AG04450 (cell line): ENCODE measurements at regions not wholly inside any gene's neighbourhood (a gene's known extent, or its start where the extent isn't known, plus 50 kb on each side); places are given as distances from the start of the nearest gene placed in this dataset.
A peak's percentile ranks its signal among the peaks of the same experiment; 100 is the strongest.
"Not testable (repeated sequence)": the region's sequence is repeated elsewhere in the genome, so short reads cannot be mapped to it uniquely, and the experiment has no call there.

Experiments
- CTCF ChIA-PET: fragments of 300-600, 350-600 bp; formaldehyde crosslinking; extraction: SDS; loops from one replicate; lab custom pipeline; 2022; ENCODE audit warnings: antibody characterized with exemption, inconsistent platforms; lab: Charles Lee
- POLR2A ChIA-PET: fragments of 350-600 bp; formaldehyde crosslinking; extraction: SDS; loops from one replicate; lab custom pipeline; 2021; ENCODE audit warnings: antibody characterized with exemption, inconsistent platforms; lab: Yijun Ruan, JAX
- DNase-seq: peaks from one replicate; pipeline ENCODE4 v3.0.0-alpha.2; 2011; ENCODE audit warnings: low read depth, low spot score
- H3K27ac ChIP-seq: one replicate; pipeline ENCODE4 v1.5.1; 2012; ENCODE audit warnings: low read depth, low read length, control low read depth
- H3K27me3 ChIP-seq: one replicate; pipeline ENCODE4 v1.6.0; 2012; ENCODE audit warnings: low read length; ENCODE audit not compliant: control insufficient read depth, insufficient read depth
- H3K4me3 ChIP-seq: 2 replicates; pipeline ENCODE4 v1.5.1; 2011; ENCODE audit warnings: mild to moderate bottlenecking, low read depth, low read length, control low read depth
- H3K9me3 ChIP-seq: 2 replicates; pipeline ENCODE4 v1.5.1; 2012; ENCODE audit warnings: low read length; ENCODE audit not compliant: control insufficient read depth, insufficient read depth

- H3K4me3 ChIP-seq, DNase-seq, H3K9me3 ChIP-seq, H3K27me3 ChIP-seq, POLR2A ChIA-PET, CTCF ChIA-PET: not testable (repeated sequence)
- peak overlapping the region; percentile 80 for H3K27ac ChIP-seq
Observed at GRCh38 chr9:41075671-41076070, 52.8 kb downstream of the FOXD4L6 start.

GRCh38 chr9:41074356-41074942 lies 54.0 kb downstream of the FOXD4L6 start:
- POLR2A ChIA-PET, result interaction anchor here (0.6 kb wide), 1 partner anchor 83 kb away, joined by 3 read pairs; no protein-coding TSS in a partner anchor
- CTCF ChIA-PET, result interaction anchor here (0.7 kb wide), 1 partner anchor 82 kb away, joined by 4 read pairs; no protein-coding TSS in a partner anchor

GRCh38 chr9:41073471-41074243 lies 54.8 kb downstream of the FOXD4L6 start:
- H3K27me3 ChIP-seq, CTCF ChIA-PET, POLR2A ChIA-PET, DNase-seq, H3K9me3 ChIP-seq: not testable (repeated sequence)
- H3K4me3 ChIP-seq, result peak overlapping the region; percentile 72
- H3K27ac ChIP-seq, result peak overlapping the region; percentile 39

More at GRCh38 chr9:41074356-41074942, 54.0 kb downstream of the FOXD4L6 start:
- not testable (repeated sequence) for H3K27me3 ChIP-seq, H3K9me3 ChIP-seq, DNase-seq
- Histone ChIP-seq H3K4me3 (peak overlapping the region; percentile 72), H3K27ac (peak overlapping the region; percentile 80)

- H3K27me3 ChIP-seq, H3K9me3 ChIP-seq, CTCF ChIA-PET, DNase-seq: not testable (repeated sequence)
- peak overlapping the region; percentile 91 for H3K27ac ChIP-seq
- POLR2A ChIA-PET, result interaction anchor here (1.2 kb wide), 1 partner anchor 72 kb away, joined by 5 read pairs; no protein-coding TSS in a partner anchor
- H3K4me3 ChIP-seq, result peak overlapping the region; percentile 36
Observed at GRCh38 chr9:41064125-41064795, 64.2 kb downstream of the FOXD4L6 start.

- H3K9me3 ChIP-seq, H3K4me3 ChIP-seq, POLR2A ChIA-PET, H3K27me3 ChIP-seq, CTCF ChIA-PET: not testable (repeated sequence)
- peak; percentile 70 for DNase-seq
- H3K27ac ChIP-seq, result peak overlapping the region; percentile 33
Observed at GRCh38 chr9:41063243-41063642, 65.2 kb downstream of the FOXD4L6 start.

- POLR2A ChIA-PET, DNase-seq, H3K27me3 ChIP-seq, H3K27ac ChIP-seq, H3K4me3 ChIP-seq, H3K9me3 ChIP-seq, CTCF ChIA-PET: not testable (repeated sequence)
Observed at GRCh38 chr9:41059603-41060002, 68.9 kb downstream of the FOXD4L6 start.

- CTCF ChIA-PET, result interaction anchor here (0.7 kb wide), 1 partner anchor 54 kb away, joined by 3 read pairs; no protein-coding TSS in a partner anchor
- H3K4me3 ChIP-seq, POLR2A ChIA-PET, H3K27me3 ChIP-seq, DNase-seq, H3K27ac ChIP-seq, H3K9me3 ChIP-seq: not testable (repeated sequence)
Observed at GRCh38 chr9:41053666-41054363, 74.7 kb downstream of the FOXD4L6 start.

GRCh38 chr9:41048672-41049071 lies 79.8 kb downstream of the FOXD4L6 start:
- POLR2A ChIA-PET, DNase-seq: not testable (repeated sequence)

GRCh38 chr9:41047792-41048191 lies 80.7 kb downstream of the FOXD4L6 start:
- H3K9me3 ChIP-seq, H3K27ac ChIP-seq, POLR2A ChIA-PET, DNase-seq, CTCF ChIA-PET, H3K27me3 ChIP-seq, H3K4me3 ChIP-seq: not testable (repeated sequence)

More at GRCh38 chr9:41048672-41049071, 79.8 kb downstream of the FOXD4L6 start:
- CTCF ChIA-PET, H3K27ac ChIP-seq, H3K4me3 ChIP-seq, H3K27me3 ChIP-seq, H3K9me3 ChIP-seq: not testable (repeated sequence)

- H3K27ac ChIP-seq, DNase-seq, POLR2A ChIA-PET, H3K27me3 ChIP-seq, H3K4me3 ChIP-seq, H3K9me3 ChIP-seq, CTCF ChIA-PET: not testable (repeated sequence)
Observed at GRCh38 chr9:41044930-41045329, 83.6 kb downstream of the FOXD4L6 start.

- H3K27me3 ChIP-seq, H3K4me3 ChIP-seq, H3K27ac ChIP-seq, POLR2A ChIA-PET, DNase-seq, CTCF ChIA-PET, H3K9me3 ChIP-seq: not testable (repeated sequence)
Observed at GRCh38 chr9:41043433-41043832, 85.0 kb downstream of the FOXD4L6 start.
